GM20000 (cell line): ENCODE measurements at regions not wholly inside any gene's neighbourhood (a gene's known extent, or its start where the extent isn't known, plus 50 kb on each side); places are given as distances from the start of the nearest gene placed in this dataset.

Experiments
- DNase-seq: peaks from one replicate; pipeline ENCODE4 v3.0.0; 2012; ENCODE audit warnings: low spot score
- TF ChIP-seq, protein P1 (sequence below): IDR thresholded peaks from 2 replicates; pipeline ENCODE4 v1.5.1; 2012; ENCODE audit warnings: mild to moderate bottlenecking, control low read depth; ENCODE audit errors: extremely low read depth, missing control alignments

GRCh38 chr4:85407546-85407945 lies 67.4 kb upstream of the ARHGAP24 start:
- TF ChIP-seq, protein P1, sequence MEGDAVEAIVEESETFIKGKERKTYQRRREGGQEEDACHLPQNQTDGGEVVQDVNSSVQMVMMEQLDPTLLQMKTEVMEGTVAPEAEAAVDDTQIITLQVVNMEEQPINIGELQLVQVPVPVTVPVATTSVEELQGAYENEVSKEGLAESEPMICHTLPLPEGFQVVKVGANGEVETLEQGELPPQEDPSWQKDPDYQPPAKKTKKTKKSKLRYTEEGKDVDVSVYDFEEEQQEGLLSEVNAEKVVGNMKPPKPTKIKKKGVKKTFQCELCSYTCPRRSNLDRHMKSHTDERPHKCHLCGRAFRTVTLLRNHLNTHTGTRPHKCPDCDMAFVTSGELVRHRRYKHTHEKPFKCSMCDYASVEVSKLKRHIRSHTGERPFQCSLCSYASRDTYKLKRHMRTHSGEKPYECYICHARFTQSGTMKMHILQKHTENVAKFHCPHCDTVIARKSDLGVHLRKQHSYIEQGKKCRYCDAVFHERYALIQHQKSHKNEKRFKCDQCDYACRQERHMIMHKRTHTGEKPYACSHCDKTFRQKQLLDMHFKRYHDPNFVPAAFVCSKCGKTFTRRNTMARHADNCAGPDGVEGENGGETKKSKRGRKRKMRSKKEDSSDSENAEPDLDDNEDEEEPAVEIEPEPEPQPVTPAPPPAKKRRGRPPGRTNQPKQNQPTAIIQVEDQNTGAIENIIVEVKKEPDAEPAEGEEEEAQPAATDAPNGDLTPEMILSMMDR, result no peak
- DNase-seq, result no peak

DNA sequence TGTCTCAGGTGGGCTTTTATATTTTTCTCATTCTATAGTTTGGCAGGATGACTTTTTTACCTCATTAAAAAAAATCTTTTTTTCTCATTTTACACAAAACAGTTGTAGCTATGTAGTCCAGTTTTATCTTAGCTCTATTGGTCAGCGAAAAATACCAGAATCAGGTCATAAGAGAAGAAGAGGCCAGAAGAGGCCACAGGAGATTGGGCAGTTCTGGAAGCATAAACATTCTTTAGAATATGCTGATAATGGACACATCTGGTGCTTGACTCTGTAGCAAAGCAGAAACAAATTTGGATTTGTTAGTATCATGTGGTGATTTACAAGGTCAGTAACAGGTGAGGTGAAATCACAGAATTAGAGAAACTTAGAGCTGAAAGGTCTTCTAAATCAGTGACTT lies 66.6 kb upstream of the ARHGAP24 start:
- TF ChIP-seq, protein P1, result no peak
- DNase-seq, result no peak

DNA sequence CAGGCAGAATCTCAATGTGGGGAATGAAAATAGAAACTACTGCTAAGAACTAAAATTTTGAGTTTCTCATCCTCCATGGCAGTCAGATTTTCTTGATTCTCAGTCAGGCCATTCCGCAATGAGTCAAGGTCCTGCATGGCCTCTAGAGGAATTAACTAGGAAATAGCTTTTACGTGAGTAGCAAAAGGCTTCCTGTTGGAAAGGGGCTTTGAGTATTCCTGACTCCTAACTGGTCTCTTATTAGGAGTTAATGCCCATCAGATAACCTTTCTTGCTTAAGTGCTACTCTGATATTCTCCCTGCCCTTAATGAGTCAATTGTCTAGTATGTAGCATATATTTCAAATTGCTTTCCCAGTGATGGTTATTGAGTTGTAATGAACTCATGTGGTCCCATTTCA lies 65.7 kb upstream of the ARHGAP24 start:
- TF ChIP-seq, protein P1, result no peak

GRCh38 chr4:85411386-85411785 lies 63.6 kb upstream of the ARHGAP24 start:
- TF ChIP-seq, protein P1, result no peak
- no peak for DNase-seq

More for the DNA sequence above, 65.7 kb upstream of the ARHGAP24 start:
- DNase-seq, result no peak

DNA sequence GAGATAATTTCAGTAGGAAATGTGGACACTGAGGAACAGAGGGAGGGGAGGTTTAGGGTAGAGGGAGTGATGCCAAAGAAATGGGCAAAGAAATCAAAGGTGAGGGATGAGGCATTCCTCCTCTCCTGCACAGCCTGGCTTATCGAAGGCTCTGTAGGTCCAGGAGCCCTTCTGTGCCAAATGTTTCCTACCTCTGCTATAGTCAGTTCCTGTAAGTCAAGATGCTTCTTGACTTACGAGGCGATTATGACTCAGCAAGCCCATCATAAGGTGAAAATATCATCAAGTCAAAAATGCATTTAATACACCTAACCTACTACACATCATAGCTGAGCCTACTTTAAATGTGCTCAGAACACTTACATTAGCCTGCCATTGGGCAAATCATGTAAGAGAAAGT lies 60.0 kb upstream of the ARHGAP24 start:
- no peak for DNase-seq

DNA sequence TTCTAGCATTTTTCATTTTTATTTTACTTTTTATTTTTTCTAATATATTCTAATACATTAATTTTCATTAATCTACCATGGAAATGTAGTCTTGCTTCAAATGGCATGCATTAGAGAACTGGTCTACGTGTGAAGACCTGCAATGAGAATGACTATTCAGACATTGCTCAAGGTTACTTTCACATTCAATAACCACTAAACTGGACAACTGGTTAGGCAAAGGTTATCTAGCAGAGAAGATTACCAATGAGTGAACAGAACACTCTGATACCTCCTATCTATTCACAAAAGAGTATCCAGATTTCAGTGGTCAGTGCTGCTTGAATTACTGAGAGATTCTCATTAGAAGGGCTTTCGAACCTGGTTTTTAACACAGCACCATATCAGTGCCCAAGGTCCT lies 58.9 kb upstream of the ARHGAP24 start:
- TF ChIP-seq, protein P1, result no peak
- no peak for DNase-seq

More for the DNA sequence above, 60.0 kb upstream of the ARHGAP24 start:
- TF ChIP-seq, protein P1, result no peak

DNA sequence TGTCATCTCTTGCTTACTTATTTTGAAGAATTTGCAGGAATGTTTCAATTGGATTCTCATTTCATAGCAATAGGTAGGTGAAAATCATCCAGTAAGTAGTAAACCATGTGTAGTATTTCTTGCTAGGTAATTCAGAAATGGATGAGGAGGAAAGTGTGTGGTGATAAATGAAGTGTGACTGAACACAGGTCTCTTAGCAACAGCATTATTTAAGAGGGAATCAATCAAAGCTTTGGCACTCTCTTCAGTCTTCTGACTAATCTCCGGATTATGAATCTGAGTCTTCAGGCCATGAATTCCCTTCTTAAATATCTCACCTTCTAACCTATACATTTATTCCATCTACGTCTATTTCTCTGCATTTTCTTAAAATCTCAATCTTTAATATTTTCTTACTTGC lies 55.8 kb upstream of the ARHGAP24 start:
- TF ChIP-seq, protein P1, result no peak
- DNase-seq, result no peak
